ENCODE measurements at regions not wholly inside any gene's neighbourhood (a gene's known extent, or its start where the extent isn't known, plus 50 kb on each side); places are given as distances from the start of the nearest gene placed in this dataset.
A peak's percentile ranks its signal among the peaks of the same experiment; 100 is the strongest.

- no peak for DNase-seq
Measured at GRCh38 chr6:166877906-166878305, 78.4 kb downstream of the RNASET2 start.

- DNase-seq = no peak
Measured at GRCh38 chr6:166877349-166877748, 79.0 kb downstream of the RNASET2 start.

- no peak for DNase-seq
Measured at GRCh38 chr6:166872531-166873009, 83.8 kb downstream of the RNASET2 start.

- no peak for DNase-seq
Measured at GRCh38 chr6:166870602-166871208, 85.6 kb downstream of the RNASET2 start.

- DNase-seq = no peak
Measured at GRCh38 chr6:166866839-166867637, 89.3 kb downstream of the RNASET2 start.

- DNase-seq = no peak
Measured at GRCh38 chr6:166864333-166864732, 92.0 kb downstream of the RNASET2 start.

- DNase-seq = no peak
Measured at GRCh38 chr6:166862978-166863530, 93.3 kb downstream of the RNASET2 start.

- DNase-seq = no peak
Measured at GRCh38 chr6:166862287-166862977, 93.9 kb downstream of the RNASET2 start.

GRCh38 chr6:166861961-166862286 lies 94.4 kb downstream of the RNASET2 start:
- DNase-seq = no peak

- no peak for DNase-seq
Measured at GRCh38 chr6:166861304-166861703, 95.0 kb downstream of the RNASET2 start.

GRCh38 chr6:166860392-166860791 lies 96.0 kb downstream of the RNASET2 start:
- no peak for DNase-seq

- peak; percentile 13 to 15 for DNase-seq
Measured at GRCh38 chr6:166855416-166855815, 100.9 kb downstream of the RNASET2 start.

GRCh38 chr6:166853371-166854325 lies 102.7 kb downstream of the RNASET2 start:
- no peak for DNase-seq

- DNase-seq = no peak
Measured at GRCh38 chr6:166852451-166852975, 103.8 kb downstream of the RNASET2 start.

GRCh38 chr6:166851911-166852310 lies 104.4 kb downstream of the RNASET2 start:
- no peak for DNase-seq

- DNase-seq = no peak
Measured at GRCh38 chr6:166851426-166851825, 104.9 kb downstream of the RNASET2 start.

- no peak for DNase-seq
Measured at GRCh38 chr6:166850677-166851076, 105.7 kb downstream of the RNASET2 start.

GRCh38 chr6:166849749-166850183 lies 106.6 kb downstream of the RNASET2 start:
- no peak for DNase-seq

GRCh38 chr6:166848979-166849748 lies 107.2 kb downstream of the RNASET2 start:
- no peak for DNase-seq

GRCh38 chr6:166846446-166847142 lies 109.8 kb downstream of the RNASET2 start:
- peak; percentile 6 to 40 for DNase-seq

GRCh38 chr6:166842607-166843006 lies 113.7 kb downstream of the RNASET2 start:
- no peak for DNase-seq
